GF-D8 (cell line): ENCODE measurements at regions not wholly inside any gene's neighbourhood (a gene's known extent, or its start where the extent isn't known, plus 50 kb on each side); places are given as distances from the start of the nearest gene placed in this dataset.
"Not testable (repeated sequence)": the region's sequence is repeated elsewhere in the genome, so short reads cannot be mapped to it uniquely, and the experiment has no call there.

Experiments used
- DNase-seq: peaks from one replicate; lab custom pipeline; 2025; lab: John Stamatoyannopoulos, UW

GRCh38 chr16:54879681-54880080, 51.0 kb upstream of the IRX5 start:
- no peak for DNase-seq

GRCh38 chr16:54878301-54878700, 52.4 kb upstream of the IRX5 start:
- no peak for DNase-seq

- DNase-seq = no peak
These were observed 55.2 kb upstream of the IRX5 start for GRCh38 chr16:54875443-54875842.

GRCh38 chr16:54873716-54874373, 56.8 kb upstream of the IRX5 start:
- DNase-seq = not testable (repeated sequence)

- no peak for DNase-seq
These were observed 57.6 kb upstream of the IRX5 start for GRCh38 chr16:54873071-54873470.

- no peak for DNase-seq
These were observed 60.5 kb upstream of the IRX5 start for GRCh38 chr16:54870151-54870550.

- DNase-seq = no peak
These were observed 63.3 kb upstream of the IRX5 start for GRCh38 chr16:54867302-54867832.

- DNase-seq = no peak
These were observed 68.1 kb upstream of the IRX5 start for GRCh38 chr16:54862529-54862928.

- no peak for DNase-seq
These were observed 73.8 kb upstream of the IRX5 start for GRCh38 chr16:54856871-54857270.

- DNase-seq = no peak
These were observed 83.1 kb upstream of the IRX5 start for GRCh38 chr16:54847609-54848008.

- DNase-seq = no peak
These were observed 83.5 kb upstream of the IRX5 start for GRCh38 chr16:54847207-54847606.

- no peak for DNase-seq
These were observed 83.9 kb upstream of the IRX5 start for GRCh38 chr16:54846766-54847165.

GRCh38 chr16:54843424-54843750, 87.3 kb upstream of the IRX5 start:
- DNase-seq = no peak

- DNase-seq = no peak
These were observed 87.8 kb upstream of the IRX5 start for GRCh38 chr16:54842743-54843423.

- no peak for DNase-seq
These were observed 101.0 kb upstream of the IRX5 start for GRCh38 chr16:54829691-54830090.

- no peak for DNase-seq
These were observed 107.8 kb upstream of the IRX5 start for GRCh38 chr16:54822892-54823291.

GRCh38 chr16:54822492-54822891, 108.2 kb upstream of the IRX5 start:
- no peak for DNase-seq

GRCh38 chr16:54821731-54822130, 108.9 kb upstream of the IRX5 start:
- no peak for DNase-seq

- DNase-seq = no peak
These were observed 112.6 kb upstream of the IRX5 start for GRCh38 chr16:54817940-54818574.

- peak; percentile 4 for DNase-seq
These were observed 113.2 kb upstream of the IRX5 start for GRCh38 chr16:54817432-54817831.

- DNase-seq = peak; percentile 3
These were observed 114.2 kb upstream of the IRX5 start for GRCh38 chr16:54816471-54816870.

- no peak for DNase-seq
These were observed 115.5 kb upstream of the IRX5 start for GRCh38 chr16:54815177-54815576.

- DNase-seq = no peak
These were observed 116.9 kb upstream of the IRX5 start for GRCh38 chr16:54813778-54814177.
